ENCODE measurements at regions not wholly inside any gene's neighbourhood (a gene's known extent, or its start where the extent isn't known, plus 50 kb on each side); places are given as distances from the start of the nearest gene placed in this dataset.
A peak's percentile ranks its signal among the peaks of the same experiment; 100 is the strongest.
"Not testable (repeated sequence)": the region's sequence is repeated elsewhere in the genome, so short reads cannot be mapped to it uniquely, and the experiment has no call there.

DNA sequence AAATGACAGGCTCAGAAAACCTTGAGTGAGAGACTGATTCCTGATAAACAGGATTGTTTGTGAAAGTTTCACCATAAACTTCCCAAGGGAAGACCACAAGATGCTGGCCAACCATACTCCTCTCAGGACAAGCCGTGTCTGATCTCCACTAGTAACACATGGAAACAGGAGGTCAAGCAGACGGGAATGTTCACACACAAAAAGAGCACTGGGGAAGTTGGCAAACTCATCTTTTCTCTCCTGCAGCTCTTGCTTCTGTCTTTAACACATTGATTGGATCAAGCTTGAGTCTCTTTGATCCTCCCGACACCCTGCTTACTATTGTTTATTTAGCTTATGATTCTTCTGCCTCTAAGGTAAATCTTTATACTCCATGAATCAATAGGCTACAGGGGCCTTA, 713.5 kb downstream of the PDCD6IP start:
- no peaks in the 10 kb centered on the region for H3K27me3 ChIP-seq
- no peaks in the 10 kb centered on the region for H3K4me1 ChIP-seq
- DNase-seq, result no peak
- H3K27ac ChIP-seq, result no peak overlapping the region
- ATAC-seq, result no peak
- H3K36me3 ChIP-seq, result no peaks in the 10 kb centered on the region
- WGBS, 2 donors, result 68 to 74% methylated on average over 3 of the region's 3 CpGs
- H3K9me3 ChIP-seq, result no peaks in the 10 kb centered on the region
- no peak overlapping the region for H3K4me3 ChIP-seq
- TF ChIP-seq CTCF (IDR thresholded peaks at IDR 0.05), result no peak
- intact Hi-C loops (cut with DNase I), result no loop called here

- H3K36me3 ChIP-seq; H3K4me3 ChIP-seq; H3K27ac ChIP-seq; ATAC-seq; intact Hi-C loops (cut with DNase I); H3K4me1 ChIP-seq; H3K27me3 ChIP-seq; DNase-seq: not testable (repeated sequence)
- 79 to 89% methylated on average over 2 of the region's 2 CpGs for WGBS, 2 donors
- H3K9me3 ChIP-seq, result peaks cover 0 to 33% (median 0%) of the 10 kb centered on the region in 11 donors
These were observed 720.6 kb downstream of the PDCD6IP start for GRCh38 chr3:34519008-34519407.

GRCh38 chr3:34531156-34531555, 732.7 kb downstream of the PDCD6IP start:
- H3K4me1 ChIP-seq, result no peaks in the 10 kb centered on the region
- ATAC-seq, result no peak

DNA sequence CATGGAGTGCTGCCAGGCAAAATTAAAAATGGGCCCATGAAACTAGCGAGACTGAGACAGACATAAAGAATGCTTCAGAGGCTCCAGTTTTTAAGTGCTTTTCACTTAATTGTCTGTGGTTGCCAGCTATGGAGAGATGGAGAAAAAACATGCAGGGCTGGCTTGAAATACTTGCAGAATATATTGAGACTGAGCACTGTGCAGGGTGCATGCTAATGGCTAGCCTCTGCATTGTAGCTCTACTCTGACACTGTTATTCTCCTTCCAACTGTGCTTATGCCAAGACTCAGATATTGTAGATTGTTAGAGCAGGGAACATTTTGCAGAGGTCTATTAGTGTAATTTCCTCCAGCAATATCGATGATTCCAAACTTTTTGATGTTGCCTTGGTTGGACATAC, 735.0 kb downstream of the PDCD6IP start:
- no peak for DNase-seq
- no peaks in the 10 kb centered on the region for H3K36me3 ChIP-seq
- no peaks in the 10 kb centered on the region for H3K9me3 ChIP-seq
- H3K4me1 ChIP-seq, result no peaks in the 10 kb centered on the region
- peaks cover 0 to 6% (median 0%) of the 10 kb centered on the region in 7 donors for H3K27me3 ChIP-seq
- no peak overlapping the region for H3K4me3 ChIP-seq
- 64 to 69% methylated on average over 2 of the region's 2 CpGs for WGBS, 2 donors
- no peak overlapping the region for H3K27ac ChIP-seq
- TF ChIP-seq CTCF (IDR thresholded peaks at IDR 0.05), result no peak
- ATAC-seq, result no peak
- intact Hi-C loops (cut with DNase I), result no loop called here

More at GRCh38 chr3:34531156-34531555, 732.7 kb downstream of the PDCD6IP start:
- Histone ChIP-seq H3K9me3 (no peaks in the 10 kb centered on the region), H3K4me3 (no peak overlapping the region), H3K36me3 (no peaks in the 10 kb centered on the region), H3K27me3 (peaks cover 0 to 8% (median 0%) of the 10 kb centered on the region in 7 donors), H3K27ac (no peak overlapping the region)
- WGBS, 2 donors, result 88 to 92% methylated on average over 5 of the region's 5 CpGs
- intact Hi-C loops (cut with DNase I), result no loop called here
- DNase-seq, result no peak
- TF ChIP-seq CTCF (IDR thresholded peaks at IDR 0.05), result no peak

DNA sequence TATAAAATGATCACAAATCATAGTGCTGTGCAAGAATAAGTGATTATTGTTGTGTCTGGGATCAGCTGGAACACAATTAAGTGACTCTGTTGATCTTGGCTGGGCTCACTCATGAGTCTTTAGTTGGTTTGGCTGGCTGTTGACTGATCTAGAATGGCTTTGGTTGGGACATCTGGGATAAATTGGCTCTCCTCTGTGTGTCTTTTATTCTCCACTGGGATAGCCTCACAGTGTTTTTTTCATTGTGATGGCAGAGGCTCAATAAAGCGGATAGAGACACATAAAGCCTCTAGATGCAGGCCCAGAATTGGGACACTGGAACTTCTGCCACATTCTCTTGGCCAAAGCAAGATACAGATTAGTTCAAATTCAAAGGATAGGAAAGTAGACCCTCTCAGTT, 735.6 kb downstream of the PDCD6IP start:
- intact Hi-C loops (cut with DNase I), result no loop called here
- H3K9me3 ChIP-seq, result no peaks in the 10 kb centered on the region
- no peak overlapping the region for H3K27ac ChIP-seq
- no peak for TF ChIP-seq CTCF (IDR thresholded peaks at IDR 0.05)
- ATAC-seq, result peak in 4 of 8 donors; percentile 42 to 62 (median 54)
- peaks cover 0 to under 1% (median 0%) of the 10 kb centered on the region in 7 donors for H3K27me3 ChIP-seq
- DNase-seq, result peak in 1 of 2 donors; percentile 5
- H3K4me3 ChIP-seq, result no peak overlapping the region
- H3K36me3 ChIP-seq, result no peaks in the 10 kb centered on the region
- WGBS, 2 donors, result 57 to 77% methylated on average over 1 of the region's 1 CpG
- H3K4me1 ChIP-seq, result no peaks in the 10 kb centered on the region

Data from heart right ventricle (tissue), 16 donors.